EH (cell line): ENCODE measurements at regions not wholly inside any gene's neighbourhood (a gene's known extent, or its start where the extent isn't known, plus 50 kb on each side); places are given as distances from the start of the nearest gene placed in this dataset.

Source experiments
- DNase-seq: peaks from one replicate; pipeline ENCODE4 v3.0.0-alpha.2; 2015; ENCODE audit warnings: low read depth

GRCh38 chr5:155068616-155069100 is 55.1 kb downstream of the KIF4B start:
- DNase-seq = no peak

- DNase-seq = peak; percentile 3
These were observed 56.4 kb downstream of the KIF4B start for GRCh38 chr5:155069961-155070360.

- no peak for DNase-seq
These were observed 57.2 kb downstream of the KIF4B start for GRCh38 chr5:155070781-155071180.

DNA sequence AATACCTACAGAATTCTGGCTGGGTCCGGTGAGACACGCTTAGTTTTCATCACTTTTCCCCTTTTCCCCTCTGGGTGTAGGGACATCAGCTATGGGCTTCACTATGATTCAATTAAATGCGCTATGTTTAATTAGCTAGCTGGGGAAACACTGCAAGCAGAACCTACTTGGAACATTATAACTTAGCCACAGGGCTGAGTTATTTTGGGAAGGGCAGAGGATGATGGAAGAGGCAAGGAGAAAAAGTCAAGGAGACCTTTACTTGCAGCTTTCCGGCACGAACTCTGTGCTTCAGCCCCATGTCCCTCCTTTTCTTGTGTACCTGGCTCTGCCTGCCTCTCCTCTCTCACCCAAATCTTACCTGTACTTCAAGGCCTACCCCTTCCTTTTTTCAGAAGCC is 62.8 kb downstream of the KIF4B start:
- no peak for DNase-seq

- DNase-seq = no peak
These were observed 66.1 kb downstream of the KIF4B start for GRCh38 chr5:155079698-155080097.

DNA sequence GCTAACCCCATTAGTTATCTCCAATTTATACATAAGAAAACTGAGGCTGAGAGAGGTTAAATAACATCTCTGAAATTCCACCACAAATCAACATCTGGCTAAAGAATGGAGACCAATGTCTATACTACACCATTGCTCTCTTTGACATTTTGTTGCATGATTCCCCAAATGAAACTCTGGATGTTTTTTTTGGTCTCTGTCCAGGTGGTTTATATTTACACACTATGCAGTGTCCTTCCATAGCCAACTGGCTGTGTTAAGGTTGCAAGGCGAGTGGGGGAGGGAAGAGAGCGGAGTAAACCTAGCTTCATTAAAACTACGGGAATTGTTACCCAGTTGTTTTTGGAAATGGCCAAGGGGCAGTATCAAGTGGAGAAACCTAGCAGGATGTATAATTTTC is 67.2 kb downstream of the KIF4B start:
- peak; percentile 42 for DNase-seq

DNA sequence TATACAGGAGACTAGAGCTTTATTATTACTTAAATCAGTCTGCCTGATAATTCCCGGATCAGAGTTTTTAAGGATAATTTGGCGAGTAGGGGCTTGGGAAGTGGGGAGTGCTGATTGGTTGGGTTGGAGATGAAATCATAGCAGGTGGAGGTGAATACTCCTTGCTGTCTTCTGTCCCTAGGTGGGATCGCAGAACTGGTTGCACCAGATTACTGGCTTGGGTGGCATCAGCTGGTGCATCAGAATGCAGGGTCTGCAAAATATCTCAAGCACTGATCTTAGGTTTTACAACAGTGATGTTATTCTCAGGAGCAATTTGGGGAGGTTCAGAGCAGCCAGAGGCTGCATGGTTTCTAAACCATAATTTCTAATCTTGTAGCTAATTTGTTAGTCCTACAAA is 68.1 kb downstream of the KIF4B start:
- no peak for DNase-seq

DNA sequence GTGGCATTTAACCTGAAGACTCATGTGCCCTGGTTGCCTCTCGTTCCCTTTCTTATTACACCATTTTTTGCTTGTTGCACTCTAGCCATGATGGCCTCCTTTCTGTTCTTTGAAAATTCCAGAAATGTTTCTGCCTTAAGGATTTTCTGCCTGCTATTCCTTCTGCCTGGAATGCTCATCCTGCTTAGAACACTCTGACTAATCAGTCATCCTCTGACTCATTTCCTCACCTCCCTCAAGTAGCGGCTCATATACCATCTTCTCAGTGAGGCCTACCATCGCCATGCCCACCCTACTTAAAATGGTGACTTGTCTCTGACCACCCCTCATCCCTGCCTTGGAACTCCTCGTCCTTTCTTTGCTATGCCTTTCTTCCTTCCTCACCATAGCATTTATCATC is 68.8 kb downstream of the KIF4B start:
- peak; percentile 92 for DNase-seq

DNA sequence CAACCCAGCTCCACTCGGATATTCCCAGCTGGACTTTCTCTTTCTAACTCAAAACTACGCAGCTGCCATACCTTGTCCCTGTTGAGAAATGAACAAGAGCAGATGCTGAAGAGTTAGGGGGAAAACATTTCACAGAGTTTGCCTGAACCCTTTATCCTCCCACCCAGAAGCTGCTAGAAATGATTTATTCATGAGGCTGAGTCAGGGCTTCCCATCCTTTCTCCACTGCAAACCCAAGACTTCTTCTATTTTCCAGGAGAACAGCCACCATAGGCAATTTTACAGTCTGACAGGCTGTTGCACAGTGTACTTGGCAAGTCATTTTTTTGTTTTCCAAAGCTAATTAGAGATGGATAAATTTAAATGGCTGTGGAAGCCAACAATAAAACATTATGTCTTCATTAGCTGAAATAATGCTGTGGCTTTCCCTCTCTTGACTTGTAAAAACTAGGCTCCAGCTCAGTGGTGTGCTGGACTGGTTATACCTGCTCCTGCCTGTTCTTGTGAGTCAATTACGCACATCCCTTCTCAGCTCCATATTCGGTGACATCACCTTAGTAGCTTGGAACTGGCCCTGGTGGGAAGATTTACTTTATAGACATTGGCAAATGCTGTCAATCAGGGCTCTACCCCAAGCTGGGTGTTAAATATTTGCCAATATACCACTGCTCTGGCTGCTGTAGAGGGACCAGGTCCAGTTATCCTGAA is 71.9 kb downstream of the KIF4B start:
- peak; percentile 4 for DNase-seq

DNA sequence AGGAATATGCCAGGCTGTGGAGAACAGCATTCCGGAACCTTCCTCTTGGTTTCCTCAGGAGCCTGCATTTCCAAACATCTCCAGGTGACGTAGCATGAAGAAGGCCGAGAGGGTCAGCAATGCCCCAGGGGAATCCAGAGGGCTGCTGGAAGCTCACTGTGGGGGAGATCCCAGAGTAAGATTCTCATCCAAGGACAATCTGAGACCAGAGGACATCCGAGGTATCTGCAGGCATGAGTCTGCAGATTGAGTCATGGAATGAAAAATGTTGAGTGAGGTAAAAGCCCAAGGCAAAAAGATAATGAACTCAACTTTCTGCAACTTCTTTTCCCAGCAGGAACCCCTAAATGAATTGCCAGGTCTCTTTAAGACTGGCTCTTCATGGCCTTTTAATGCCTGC is 73.5 kb downstream of the KIF4B start:
- DNase-seq = peak; percentile 87

DNA sequence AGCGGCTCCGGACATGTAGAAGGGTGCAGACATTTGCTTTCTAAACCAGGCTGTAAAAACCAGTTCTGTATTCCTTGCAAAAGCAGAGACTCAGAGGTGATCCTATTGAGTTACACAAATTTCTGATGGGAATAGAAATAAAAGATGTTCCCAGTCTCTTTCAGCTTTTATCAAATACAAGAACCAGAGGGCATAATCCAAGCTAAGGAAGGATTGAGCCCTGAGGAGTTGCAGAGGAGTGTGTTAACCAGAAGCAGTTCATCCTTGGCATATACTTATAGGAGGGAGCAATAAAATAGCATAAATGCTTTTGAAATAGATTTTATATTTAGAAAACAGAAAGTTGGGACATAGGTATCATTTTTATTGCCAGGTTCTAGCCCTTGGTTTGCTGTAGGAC is 75.3 kb downstream of the KIF4B start:
- DNase-seq = no peak

GRCh38 chr5:155089643-155090042 is 76.1 kb downstream of the KIF4B start:
- DNase-seq = peak; percentile 56

GRCh38 chr5:155091063-155091648 is 77.6 kb downstream of the KIF4B start:
- peak; percentile 82 for DNase-seq

DNA sequence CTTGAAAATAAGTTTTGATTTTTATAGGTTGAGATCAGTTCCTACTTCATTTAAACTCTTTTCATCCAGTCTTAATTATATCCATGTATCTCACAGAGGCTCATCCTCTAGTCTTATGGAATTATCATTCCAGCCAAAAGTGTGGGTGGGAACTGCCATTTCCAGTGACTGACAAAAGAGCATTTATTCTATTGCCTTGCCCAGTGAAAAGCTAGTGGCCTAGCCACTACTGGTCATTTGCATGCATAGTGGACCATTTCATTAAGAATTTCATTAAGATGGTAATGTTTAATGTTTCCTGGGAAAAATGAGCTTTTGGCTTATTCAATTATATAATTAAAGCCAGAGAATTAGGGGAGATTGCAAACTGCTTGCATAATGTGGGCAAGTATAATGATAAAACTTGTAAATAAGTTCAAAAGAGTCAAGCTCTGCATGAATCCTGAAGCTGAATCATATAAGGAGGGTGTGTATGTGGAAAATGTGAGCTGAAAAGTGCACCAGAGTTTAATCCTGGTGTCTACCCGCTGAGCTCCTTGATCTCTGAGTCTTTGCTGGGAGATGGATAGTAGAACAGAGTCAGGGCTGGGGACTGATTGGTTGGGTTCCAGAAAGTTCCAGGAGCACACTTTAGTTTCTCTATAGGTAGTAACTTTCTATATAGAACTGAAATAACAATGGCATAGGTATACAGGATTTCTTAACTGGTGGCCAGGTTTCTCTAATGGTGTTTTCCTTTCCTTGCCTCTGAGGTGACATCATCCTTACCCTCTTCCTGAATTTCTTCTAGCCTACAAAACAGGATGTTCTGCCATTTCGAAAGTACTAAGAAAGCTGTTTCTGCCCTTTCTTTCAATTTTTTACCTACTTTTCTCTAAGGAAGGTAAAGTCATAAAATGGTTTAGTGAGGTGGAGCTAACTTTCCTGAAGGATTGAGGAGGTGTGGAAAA is 78.5 kb downstream of the KIF4B start:
- peak; percentile 16 for DNase-seq

DNA sequence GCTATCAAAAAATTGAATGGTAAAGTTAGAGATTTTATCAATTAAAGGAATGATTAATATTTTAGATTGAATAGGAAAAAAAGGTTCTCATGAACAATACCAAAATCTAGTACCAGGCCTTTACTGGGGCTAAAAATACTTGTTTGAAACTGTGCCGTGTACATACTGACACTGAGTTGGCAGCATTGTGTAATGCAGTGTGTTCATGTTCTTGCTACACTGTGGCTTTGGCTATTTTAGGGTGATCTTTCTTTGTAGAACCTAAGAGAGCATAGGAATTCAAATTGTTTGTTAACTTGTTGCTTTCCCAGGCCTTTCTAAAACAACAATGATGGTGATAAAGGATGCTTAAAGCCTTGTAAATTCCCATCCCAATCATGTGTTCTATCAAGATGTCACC is 80.9 kb downstream of the KIF4B start:
- no peak for DNase-seq

GRCh38 chr5:155097995-155098394 is 84.4 kb downstream of the KIF4B start:
- DNase-seq = no peak

- DNase-seq = peak; percentile 11
These were observed 84.9 kb downstream of the KIF4B start for GRCh38 chr5:155098433-155098832.

GRCh38 chr5:155101697-155102096 is 88.1 kb downstream of the KIF4B start:
- DNase-seq = no peak

DNA sequence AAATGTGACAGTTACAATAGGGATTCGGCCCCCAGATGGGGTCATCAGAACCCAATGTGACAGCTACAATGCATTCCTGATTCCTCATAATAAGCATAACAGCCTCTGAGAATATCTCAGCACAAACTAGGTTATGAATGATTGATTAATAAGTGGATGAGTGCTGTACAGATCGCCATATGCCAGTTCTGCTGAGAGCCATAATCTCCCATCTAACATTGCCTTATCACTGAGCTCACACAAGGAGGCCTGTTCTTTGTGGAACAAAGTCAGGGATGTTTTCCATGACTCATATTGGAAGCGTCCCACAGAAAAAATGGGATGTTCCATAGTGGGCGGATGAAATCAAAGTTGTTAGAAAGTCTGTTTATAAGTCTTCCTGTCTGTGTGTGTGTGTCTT is 89.6 kb downstream of the KIF4B start:
- DNase-seq = peak; percentile 55

- no peak for DNase-seq
These were observed 90.9 kb downstream of the KIF4B start for GRCh38 chr5:155104441-155104840.

GRCh38 chr5:155106221-155106620 is 92.7 kb downstream of the KIF4B start:
- DNase-seq = no peak

DNA sequence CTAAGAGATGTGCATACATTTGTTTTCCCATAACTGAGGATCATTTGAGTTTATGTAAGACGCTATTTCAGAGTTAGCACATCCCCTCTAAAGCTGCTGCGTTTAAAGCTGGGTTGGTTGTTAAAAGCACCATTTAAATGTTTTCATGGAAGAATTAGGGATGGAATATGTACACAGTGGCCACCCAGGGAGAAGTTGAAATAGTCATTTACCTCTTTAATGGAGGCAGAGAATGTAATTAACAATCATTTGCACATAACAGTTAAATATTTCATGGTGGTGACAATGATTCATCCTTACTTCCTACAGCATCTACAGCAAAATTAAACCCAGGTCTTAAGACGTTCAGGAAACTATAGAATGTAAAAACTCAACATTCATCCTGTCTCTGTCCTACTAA is 100.3 kb downstream of the KIF4B start:
- DNase-seq = no peak

DNA sequence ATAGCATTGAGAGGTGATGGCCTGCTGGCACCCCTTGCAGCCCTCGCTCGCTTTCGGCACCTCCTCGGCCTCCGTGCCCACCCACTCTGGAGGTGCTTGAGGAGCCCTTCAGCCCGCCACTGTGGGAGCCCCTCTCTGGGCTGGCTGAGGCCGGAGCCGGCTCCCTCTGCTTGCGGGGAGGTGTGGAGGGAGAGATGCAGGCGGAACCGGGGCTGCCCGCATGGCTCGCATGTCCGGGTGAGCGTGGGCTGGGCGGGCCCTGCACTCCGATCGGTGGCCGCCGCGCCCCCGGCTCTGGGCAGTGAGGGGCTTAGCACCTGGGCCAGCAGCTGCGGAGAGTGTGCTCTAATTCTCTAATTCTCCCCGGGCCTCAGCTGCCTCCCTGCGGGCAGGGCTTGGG is 101.1 kb downstream of the KIF4B start:
- DNase-seq = no peak
